Panc1 (cell line): ENCODE measurements at regions not wholly inside any gene's neighbourhood (a gene's known extent, or its start where the extent isn't known, plus 50 kb on each side); places are given as distances from the start of the nearest gene placed in this dataset.

Experiments
- ATAC-seq: fragments of 200-7000 bp; cut with Tn5 transposase; 2 replicates; pipeline ENCODE4 v1.9.1; 2020; ENCODE audit warnings: mild to moderate bottlenecking, moderate library complexity
- BruUV-seq: library from RNA; stranded (reverse); fragments of 400-500 nt; replicated peaks from 2 replicates; lab custom pipeline; 2021; lab: Mats Ljungman, UMichigan
- CTCF ChIA-PET: fragments of 300-600 bp; sonication (Branson Sonifier 250); formaldehyde crosslinking; loops from one replicate; lab custom pipeline; 2022; ENCODE audit warnings: antibody characterized with exemption; lab: Charles Lee
- POLR2A ChIA-PET: fragments of 300-600 bp; sonication (Branson Sonifier 250); formaldehyde crosslinking; loops from one replicate; lab custom pipeline; 2022; ENCODE audit warnings: antibody characterized with exemption; lab: Charles Lee
- DNase-seq: peaks from one replicate; pipeline ENCODE4 v3.0.0-alpha.2; 2010; ENCODE audit warnings: low read depth, low spot score
- H3K27ac ChIP-seq: 2 replicates; pipeline ENCODE4 v1.5.1; 2011; ENCODE audit warnings: mild to moderate bottlenecking, low read length, inconsistent platforms
- H3K27me3 ChIP-seq: fragments of 200-500 bp; sonication (Bioruptor generic); 2 replicates; pipeline ENCODE4 v1.6.0; 2014; ENCODE audit warnings: low read length, inconsistent platforms; ENCODE audit not compliant: control insufficient read depth, insufficient read depth
- H3K36me3 ChIP-seq: fragments of 200-500 bp; sonication (Bioruptor generic); 2 replicates; pipeline ENCODE4 v1.5.1; 2014; ENCODE audit warnings: inconsistent platforms, mild to moderate bottlenecking, low read length, moderate library complexity; ENCODE audit not compliant: control insufficient read depth, insufficient read depth
- H3K4me1 ChIP-seq: 2 replicates; pipeline ENCODE4 v1.5.1; 2011; ENCODE audit warnings: inconsistent platforms, mild to moderate bottlenecking, low read length, moderate library complexity; ENCODE audit not compliant: control insufficient read depth, insufficient read depth
- H3K4me3 ChIP-seq, 2 experiments: 2 replicates each; pipeline ENCODE4 v1.5.1; 2011 to 2012; ENCODE audit warnings: low read depth in 2 of 2, low read length in 2 of 2, mild to moderate bottlenecking in 2 of 2, inconsistent platforms in 1 of 2, moderate library complexity in 1 of 2
- H3K9me3 ChIP-seq: fragments of 200-500 bp; sonication (Bioruptor generic); 2 replicates; pipeline ENCODE4 v1.5.1; 2014; ENCODE audit warnings: low read depth, mild to moderate bottlenecking, inconsistent platforms, low read length, moderate library complexity; ENCODE audit not compliant: control insufficient read depth, insufficient read depth
- POLR2AphosphoS5 ChIP-seq: IDR thresholded peaks from 2 replicates; pipeline ENCODE4 v1.6.1; 2012; ENCODE audit warnings: mild to moderate bottlenecking, low read depth, low read length, moderate library complexity
- SIN3A ChIP-seq: IDR thresholded peaks from 2 replicates; pipeline ENCODE4 v1.6.1; 2012; ENCODE audit warnings: low read depth, mild to moderate bottlenecking, low read length, moderate library complexity, borderline replicate concordance; ENCODE audit not compliant: insufficient read depth
- TCF7L2 ChIP-seq: IDR thresholded peaks from 2 replicates; pipeline ENCODE4 v1.6.1; 2011; ENCODE audit warnings: mild to moderate bottlenecking, low read depth, low read length, inconsistent platforms
- in situ Hi-C: cut with HindIII; loops from 2 replicates; pipeline ENCODE4 v1.10.0; 2016; ENCODE audit warnings: low sequenced_read_pairs, low pct_unique_long_range_greater_than_20kb
- intact Hi-C: fragments of 100-400 bp; cut with micrococcal nuclease; formaldehyde crosslinking; loops from one replicate; pipeline ENCODE4 v1.10.0; 2022; ENCODE audit not compliant: unreplicated experiment
- TF ChIP-seq, protein P1 (sequence below): fragments of 450-650 bp; IDR thresholded peaks from 2 replicates; pipeline ENCODE4 v1.5.1; 2017; ENCODE audit warnings: mild to moderate bottlenecking
- TF ChIP-seq, protein P2 (sequence below), 2 experiments: IDR thresholded peaks; 2 replicates each; pipeline ENCODE4 v1.6.1; 2011 to 2012; ENCODE audit warnings: low read depth in 2 of 2, control low read depth in 1 of 2, low read length in 1 of 2, mild to moderate bottlenecking in 1 of 2, moderate library complexity in 1 of 2; ENCODE audit not compliant: insufficient read depth in 1 of 2

DNA sequence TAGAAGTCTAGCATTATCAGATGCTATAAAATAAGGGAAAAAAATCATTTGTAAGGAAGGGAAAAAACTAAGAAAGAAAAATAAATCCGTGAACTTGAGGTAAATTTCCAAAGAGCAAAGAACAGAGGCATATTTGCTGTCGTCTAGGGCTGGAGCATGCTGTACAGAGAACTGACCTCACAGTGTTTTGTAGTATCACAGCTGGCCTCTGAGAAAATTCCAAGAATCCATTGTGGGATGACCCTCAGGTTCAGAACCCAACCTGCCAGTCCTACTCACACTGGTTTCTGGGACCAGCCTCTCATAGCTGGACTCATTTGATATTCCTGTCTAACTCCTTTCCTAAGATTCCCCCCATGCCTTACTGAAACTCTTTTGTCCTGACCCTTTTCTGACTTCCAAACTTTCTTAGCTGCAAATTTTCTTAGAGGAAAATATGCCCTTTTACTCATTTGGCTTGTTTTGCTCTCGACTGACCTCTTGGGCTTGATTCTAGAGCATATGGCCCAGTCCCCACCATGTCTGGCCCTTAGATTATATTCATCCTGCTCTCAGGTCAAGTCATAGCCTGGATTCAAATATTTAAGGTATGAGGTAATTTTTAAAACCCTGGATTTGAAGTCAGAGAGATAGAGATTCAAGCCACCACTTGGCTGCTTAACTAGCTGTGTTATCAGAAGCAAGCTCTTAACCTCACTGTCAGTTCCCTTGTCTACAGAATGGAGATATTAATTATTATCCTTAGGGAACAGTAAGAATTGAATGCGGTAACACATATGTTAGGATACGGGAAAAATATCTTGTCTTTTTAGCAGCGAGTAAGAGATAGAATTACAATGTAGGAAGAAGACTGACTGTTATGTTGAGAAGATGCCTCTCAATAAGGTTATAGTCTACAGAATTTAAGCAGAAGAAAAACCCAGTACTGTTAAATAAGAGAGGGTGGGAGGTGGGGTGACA lies 89.7 kb upstream of the KCNA4 start:
- Histone ChIP-seq H3K36me3 (no peaks in the 10 kb centered on the region), H3K4me3 (no peak overlapping the region), H3K4me1 (no peaks in the 10 kb centered on the region), H3K27ac (no peak overlapping the region), H3K9me3 (no peaks in the 10 kb centered on the region), H3K27me3 (no peaks in the 10 kb centered on the region)
- POLR2A ChIA-PET, result no interaction called here
- ATAC-seq (no peak), DNase-seq (no peak)
- no TSS peak for BruUV-seq
- TF ChIP-seq, protein P1, sequence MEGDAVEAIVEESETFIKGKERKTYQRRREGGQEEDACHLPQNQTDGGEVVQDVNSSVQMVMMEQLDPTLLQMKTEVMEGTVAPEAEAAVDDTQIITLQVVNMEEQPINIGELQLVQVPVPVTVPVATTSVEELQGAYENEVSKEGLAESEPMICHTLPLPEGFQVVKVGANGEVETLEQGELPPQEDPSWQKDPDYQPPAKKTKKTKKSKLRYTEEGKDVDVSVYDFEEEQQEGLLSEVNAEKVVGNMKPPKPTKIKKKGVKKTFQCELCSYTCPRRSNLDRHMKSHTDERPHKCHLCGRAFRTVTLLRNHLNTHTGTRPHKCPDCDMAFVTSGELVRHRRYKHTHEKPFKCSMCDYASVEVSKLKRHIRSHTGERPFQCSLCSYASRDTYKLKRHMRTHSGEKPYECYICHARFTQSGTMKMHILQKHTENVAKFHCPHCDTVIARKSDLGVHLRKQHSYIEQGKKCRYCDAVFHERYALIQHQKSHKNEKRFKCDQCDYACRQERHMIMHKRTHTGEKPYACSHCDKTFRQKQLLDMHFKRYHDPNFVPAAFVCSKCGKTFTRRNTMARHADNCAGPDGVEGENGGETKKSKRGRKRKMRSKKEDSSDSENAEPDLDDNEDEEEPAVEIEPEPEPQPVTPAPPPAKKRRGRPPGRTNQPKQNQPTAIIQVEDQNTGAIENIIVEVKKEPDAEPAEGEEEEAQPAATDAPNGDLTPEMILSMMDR, result no peak
- TF ChIP-seq SIN3A (no peak), POLR2AphosphoS5 (no peak), TCF7L2 (no peak)
- TF ChIP-seq, protein P2, sequence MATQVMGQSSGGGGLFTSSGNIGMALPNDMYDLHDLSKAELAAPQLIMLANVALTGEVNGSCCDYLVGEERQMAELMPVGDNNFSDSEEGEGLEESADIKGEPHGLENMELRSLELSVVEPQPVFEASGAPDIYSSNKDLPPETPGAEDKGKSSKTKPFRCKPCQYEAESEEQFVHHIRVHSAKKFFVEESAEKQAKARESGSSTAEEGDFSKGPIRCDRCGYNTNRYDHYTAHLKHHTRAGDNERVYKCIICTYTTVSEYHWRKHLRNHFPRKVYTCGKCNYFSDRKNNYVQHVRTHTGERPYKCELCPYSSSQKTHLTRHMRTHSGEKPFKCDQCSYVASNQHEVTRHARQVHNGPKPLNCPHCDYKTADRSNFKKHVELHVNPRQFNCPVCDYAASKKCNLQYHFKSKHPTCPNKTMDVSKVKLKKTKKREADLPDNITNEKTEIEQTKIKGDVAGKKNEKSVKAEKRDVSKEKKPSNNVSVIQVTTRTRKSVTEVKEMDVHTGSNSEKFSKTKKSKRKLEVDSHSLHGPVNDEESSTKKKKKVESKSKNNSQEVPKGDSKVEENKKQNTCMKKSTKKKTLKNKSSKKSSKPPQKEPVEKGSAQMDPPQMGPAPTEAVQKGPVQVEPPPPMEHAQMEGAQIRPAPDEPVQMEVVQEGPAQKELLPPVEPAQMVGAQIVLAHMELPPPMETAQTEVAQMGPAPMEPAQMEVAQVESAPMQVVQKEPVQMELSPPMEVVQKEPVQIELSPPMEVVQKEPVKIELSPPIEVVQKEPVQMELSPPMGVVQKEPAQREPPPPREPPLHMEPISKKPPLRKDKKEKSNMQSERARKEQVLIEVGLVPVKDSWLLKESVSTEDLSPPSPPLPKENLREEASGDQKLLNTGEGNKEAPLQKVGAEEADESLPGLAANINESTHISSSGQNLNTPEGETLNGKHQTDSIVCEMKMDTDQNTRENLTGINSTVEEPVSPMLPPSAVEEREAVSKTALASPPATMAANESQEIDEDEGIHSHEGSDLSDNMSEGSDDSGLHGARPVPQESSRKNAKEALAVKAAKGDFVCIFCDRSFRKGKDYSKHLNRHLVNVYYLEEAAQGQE (IDR thresholded peaks at IDR 0.05; ENCODE audit: insufficient read depth in 1 of 2, low read depth in 2 of 2, low read length in 1 of 2), result no peak
- in situ Hi-C loops, result no loop called here
- CTCF ChIA-PET, result no interaction called here
- intact Hi-C loops, result no loop called here

DNA sequence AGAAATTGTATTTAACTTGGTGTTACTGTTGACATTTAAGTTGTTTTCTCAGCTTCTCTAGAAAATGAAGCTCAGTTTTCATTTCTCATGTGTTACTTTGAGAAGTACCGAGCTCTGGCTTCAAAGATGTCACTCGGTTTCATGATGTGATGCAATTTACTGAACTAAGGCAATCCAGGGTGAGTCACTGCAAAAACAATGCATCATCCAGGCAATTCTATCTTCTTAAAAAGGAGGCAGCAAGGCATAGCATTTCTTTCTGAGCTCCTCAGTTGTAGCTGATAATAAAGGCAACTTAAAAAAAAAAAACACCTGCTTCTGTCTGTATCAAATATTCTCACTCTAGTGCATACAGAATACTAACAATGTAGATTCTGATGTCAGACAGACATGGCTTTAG lies 91.1 kb upstream of the KCNA4 start:
- ChIA-PET POLR2A (no interaction called here), CTCF (no interaction called here)
- no peaks in the 10 kb centered on the region for H3K9me3 ChIP-seq
- DNase-seq (peak; percentile 50), ATAC-seq (no peak)
- BruUV-seq, result no TSS peak
- H3K27me3 ChIP-seq, result no peaks in the 10 kb centered on the region
- no peak for TF ChIP-seq TCF7L2
- no peak overlapping the region for H3K4me3 ChIP-seq
- in situ Hi-C loops (no loop called here), intact Hi-C loops (no loop called here)
- no peak overlapping the region for H3K27ac ChIP-seq
- no peaks in the 10 kb centered on the region for H3K36me3 ChIP-seq
- no peaks in the 10 kb centered on the region for H3K4me1 ChIP-seq

DNA sequence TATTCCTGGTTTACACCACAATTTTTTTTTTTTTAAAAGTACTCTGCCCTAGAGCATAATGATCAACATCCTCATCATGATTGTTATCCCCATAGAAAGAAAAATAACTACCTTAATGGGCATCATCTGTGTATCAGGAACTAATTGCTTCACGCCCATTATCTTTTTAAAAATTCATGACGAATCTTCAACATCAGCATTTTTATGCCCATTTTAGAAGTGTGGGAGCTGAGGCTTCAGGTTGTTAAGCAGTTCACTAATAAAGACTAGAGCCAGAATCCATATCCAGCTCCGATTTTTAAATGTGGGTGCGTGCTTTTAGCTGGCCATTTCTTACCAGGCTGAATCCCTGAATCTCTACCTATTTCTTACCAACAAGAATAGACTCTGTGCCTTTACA lies 92.9 kb upstream of the KCNA4 start:
- CTCF ChIA-PET, result interaction anchor here (0.7 kb wide), 1 partner anchor 62 kb away, joined by 4 read pairs; no protein-coding TSS in a partner anchor
- ATAC-seq, result no peak
- TF ChIP-seq, protein P2 (IDR thresholded peaks at IDR 0.05; ENCODE audit: insufficient read depth in 1 of 2, low read depth in 2 of 2, low read length in 1 of 2), result no peak
- Histone ChIP-seq H3K4me3 (no peak overlapping the region), H3K27ac (no peak overlapping the region), H3K27me3 (no peaks in the 10 kb centered on the region), H3K9me3 (no peaks in the 10 kb centered on the region), H3K4me1 (no peaks in the 10 kb centered on the region), H3K36me3 (no peaks in the 10 kb centered on the region)
- intact Hi-C loops, result no loop called here
- DNase-seq, result no peak
- in situ Hi-C loops, result no loop called here
- POLR2A ChIA-PET, result no interaction called here
- no TSS peak for BruUV-seq
